ENCODE measurements at regions not wholly inside any gene's neighbourhood (a gene's known extent, or its start where the extent isn't known, plus 50 kb on each side); places are given as distances from the start of the nearest gene placed in this dataset.

GRCh38 chr5:85906460-85906859, 711.3 kb upstream of the COX7C start (continued):
- TF ChIP-seq FOXA1 (IDR thresholded peaks at IDR 0.05), result no peak
- TF ChIP-seq FOXA2 (IDR thresholded peaks at IDR 0.05), result no peak
- TF ChIP-seq CTCF (IDR thresholded peaks at IDR 0.05; ENCODE audit: low read depth, low read length, missing input control), result no peak

- H3K4me1 ChIP-seq (ENCODE audit: control insufficient read depth in 4 of 4, insufficient read depth in 4 of 4, low read length in 3 of 4), result no peaks in the 10 kb centered on the region
- H3K27ac ChIP-seq (ENCODE audit: low read depth in 1 of 2, low read length in 2 of 2), result no peak overlapping the region
- no peaks in the 10 kb centered on the region for H3K9me3 ChIP-seq (ENCODE audit: control insufficient read depth in 4 of 4, low read length in 3 of 4)
- 92% methylated on average over 2 of the region's 2 CpGs for WGBS
- no peak overlapping the region for H3K4me3 ChIP-seq (ENCODE audit: low read depth in 1 of 3, low read length in 3 of 3)
- no peaks in the 10 kb centered on the region for H3K36me3 ChIP-seq (ENCODE audit: control insufficient read depth in 4 of 4, insufficient read depth in 3 of 4, low read depth in 1 of 4, low read length in 3 of 4)
- no peak for DNase-seq (ENCODE audit: low spot score)
- TF ChIP-seq HNF4A (conservative IDR thresholded peaks at IDR 0.05) (no peak), NR2F2 (IDR thresholded peaks at IDR 0.05) (no peak), ZBTB33 (IDR thresholded peaks at IDR 0.05) (no peak), RXRA (IDR thresholded peaks at IDR 0.05) (no peak), GABPA (IDR thresholded peaks at IDR 0.05 in 1 of 2, conservative IDR thresholded peaks at IDR 0.05 in 1 of 2) (no peak), REST (IDR thresholded peaks at IDR 0.05) (no peak), MAX (IDR thresholded peaks at IDR 0.05) (no peak), TAF1 (conservative IDR thresholded peaks at IDR 0.05) (no peak), YY1 (IDR thresholded peaks at IDR 0.05) (no peak), ATF3 (IDR thresholded peaks at IDR 0.05) (no peak), HNF4G (IDR thresholded peaks at IDR 0.05) (no peak)
- no peaks in the 10 kb centered on the region for H3K27me3 ChIP-seq (ENCODE audit: control insufficient read depth in 4 of 4, insufficient read depth in 4 of 4, low read length in 3 of 4)
- no peak overlapping the region for H3K9ac ChIP-seq (ENCODE audit: low read depth in 1 of 2, low read length in 2 of 2)
These were observed 707.4 kb upstream of the COX7C start for GRCh38 chr5:85910335-85910734.

- Histone ChIP-seq H3K4me1 (ENCODE audit: control insufficient read depth in 4 of 4, insufficient read depth in 4 of 4, low read length in 3 of 4) (no peaks in the 10 kb centered on the region), H3K4me3 (ENCODE audit: low read depth in 1 of 3, low read length in 3 of 3) (no peak overlapping the region), H3K9me3 (ENCODE audit: control insufficient read depth in 4 of 4, low read length in 3 of 4) (no peaks in the 10 kb centered on the region), H3K36me3 (ENCODE audit: control insufficient read depth in 4 of 4, insufficient read depth in 3 of 4, low read depth in 1 of 4, low read length in 3 of 4) (no peaks in the 10 kb centered on the region), H3K27me3 (ENCODE audit: control insufficient read depth in 4 of 4, insufficient read depth in 4 of 4, low read length in 3 of 4) (no peaks in the 10 kb centered on the region), H3K27ac (ENCODE audit: low read depth in 1 of 2, low read length in 2 of 2) (no peak overlapping the region), H3K9ac (ENCODE audit: low read depth in 1 of 2, low read length in 2 of 2) (no peak overlapping the region)
- WGBS, result 83% methylated on average over 4 of the region's 4 CpGs
- no peak for DNase-seq (ENCODE audit: low spot score)
- TF ChIP-seq ATF3 (IDR thresholded peaks at IDR 0.05) (no peak), REST (IDR thresholded peaks at IDR 0.05) (no peak), HNF4A (conservative IDR thresholded peaks at IDR 0.05) (no peak), YY1 (IDR thresholded peaks at IDR 0.05) (no peak), CTCF (IDR thresholded peaks at IDR 0.05; ENCODE audit: low read depth, low read length, missing input control) (no peak), FOXA2 (IDR thresholded peaks at IDR 0.05) (no peak), MAX (IDR thresholded peaks at IDR 0.05) (no peak), EGR1 (IDR thresholded peaks at IDR 0.05; ENCODE audit: low read depth in 2 of 2) (no peak)
These were observed 696.8 kb upstream of the COX7C start for GRCh38 chr5:85920984-85921383.

Data from liver (tissue), 8 donors.